CD8-positive, alpha-beta memory T cell (primary cell): ENCODE measurements at regions not wholly inside any gene's neighbourhood (a gene's known extent, or its start where the extent isn't known, plus 50 kb on each side); places are given as distances from the start of the nearest gene placed in this dataset.

ENCODE experiments used
- CTCF ChIA-PET: fragments of 350-600 bp; sonication (Branson Sonifier 250); formaldehyde crosslinking; loops from one replicate; lab custom pipeline; 2021; ENCODE audit warnings: antibody characterized with exemption; lab: Charles Lee
- POLR2A ChIA-PET: fragments of 350-600 bp; sonication (Branson Sonifier 250); formaldehyde crosslinking; loops from one replicate; lab custom pipeline; 2021; ENCODE audit warnings: antibody characterized with exemption; lab: Charles Lee
- DNase-seq, 5 donors: peaks; one replicate each; pipeline versions ENCODE4 v3.0.0 to v3.0.0-alpha.2; 2020 to 2022; ENCODE audit warnings: mixed read lengths in 1 of 5
- H3K27ac ChIP-seq: one replicate; pipeline ENCODE4 v1.7.0; 2013; ENCODE audit warnings: low read depth, mild to moderate bottlenecking, low read length, moderate library complexity
- H3K27me3 ChIP-seq: 2 replicates; pipeline ENCODE4 v1.7.0; 2013; ENCODE audit warnings: low read length, mild to moderate bottlenecking; ENCODE audit not compliant: insufficient read depth, poor library complexity, severe bottlenecking
- H3K36me3 ChIP-seq: 2 replicates; pipeline ENCODE4 v1.7.0; 2013; ENCODE audit warnings: mild to moderate bottlenecking, low read length, moderate library complexity; ENCODE audit not compliant: insufficient read depth
- H3K4me1 ChIP-seq: 2 replicates; pipeline ENCODE4 v1.7.0; 2013; ENCODE audit warnings: mild to moderate bottlenecking, low read length, moderate library complexity; ENCODE audit not compliant: insufficient read depth
- H3K4me3 ChIP-seq: 2 replicates; pipeline ENCODE4 v1.7.0; 2013; ENCODE audit warnings: mild to moderate bottlenecking, low read length
- H3K9me3 ChIP-seq: 2 replicates; pipeline ENCODE4 v1.7.0; 2013; ENCODE audit warnings: mild to moderate bottlenecking, low read length
- H3K27ac Mint-ChIP-seq, 8 donors: one replicate each; pipeline ENCODE4 v1.8.0; 2020 to 2021; ENCODE audit warnings: mixed read lengths in 8 of 8, mild to moderate bottlenecking in 6 of 8, inconsistent platforms in 3 of 8, moderate library complexity in 3 of 8
- H3K27me3 Mint-ChIP-seq, 2 donors: one replicate each; pipeline ENCODE4 v1.8.0; 2020 to 2021; ENCODE audit warnings: mixed read lengths in 2 of 2, mild to moderate bottlenecking in 1 of 2, moderate library complexity in 1 of 2
- H3K36me3 Mint-ChIP-seq, 3 donors: one replicate each; pipeline ENCODE4 v1.8.0; 2020 to 2021; ENCODE audit warnings: mixed read lengths in 3 of 3, inconsistent platforms in 1 of 3, mild to moderate bottlenecking in 1 of 3
- H3K4me1 Mint-ChIP-seq, 3 donors: one replicate each; pipeline ENCODE4 v1.8.0; 2020 to 2021; ENCODE audit warnings: mixed read lengths in 3 of 3, inconsistent platforms in 1 of 3, mild to moderate bottlenecking in 1 of 3
- H3K4me3 Mint-ChIP-seq, 7 donors: one replicate each; pipeline ENCODE4 v1.8.0; 2020 to 2021; ENCODE audit warnings: mixed read lengths in 7 of 7, mild to moderate bottlenecking in 6 of 7, moderate library complexity in 4 of 7, inconsistent platforms in 2 of 7
- H3K9me3 Mint-ChIP-seq, 5 donors: one replicate each; pipeline ENCODE4 v1.8.0; 2020 to 2022; ENCODE audit warnings: mixed read lengths in 5 of 5, mild to moderate bottlenecking in 3 of 5, moderate library complexity in 2 of 5, inconsistent platforms in 1 of 5

DNA sequence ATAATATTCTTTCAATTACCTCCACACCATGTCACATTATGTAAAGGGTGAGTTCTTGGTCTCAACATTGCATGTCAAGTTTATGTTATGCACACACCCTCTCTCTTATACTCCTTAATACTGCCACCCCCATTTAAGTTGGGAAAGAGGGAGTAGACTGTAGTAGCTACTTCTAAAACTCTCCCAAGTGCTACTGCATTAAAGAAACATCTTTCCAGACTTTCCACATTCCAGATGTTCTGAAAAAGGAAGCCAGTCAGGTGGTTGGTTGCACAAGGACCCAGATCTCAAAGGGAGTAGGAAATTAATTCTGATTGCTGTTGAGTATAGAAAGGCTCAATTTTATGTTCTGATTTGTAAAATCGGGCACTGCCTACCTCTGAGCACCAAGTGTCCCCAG is 419.5 kb downstream of the CD83 start:
- Histone ChIP-seq H3K4me1 (no peaks in the 10 kb centered on the region), H3K27me3 (no peaks in the 10 kb centered on the region), H3K27ac (no peak overlapping the region), H3K9me3 (no peaks in the 10 kb centered on the region), H3K36me3 (no peaks in the 10 kb centered on the region), H3K4me3 (no peak overlapping the region)
- no peak for DNase-seq
- no peaks in the 10 kb centered on the region for H3K9me3 Mint-ChIP-seq
- POLR2A ChIA-PET = no interaction called here
- no peak overlapping the region for H3K4me3 Mint-ChIP-seq
- H3K27ac Mint-ChIP-seq = no peak overlapping the region
- H3K27me3 Mint-ChIP-seq = peaks cover 0 to 3% of the 10 kb centered on the region in 2 donors
- CTCF ChIA-PET = no interaction called here
- no peaks in the 10 kb centered on the region for H3K36me3 Mint-ChIP-seq
- peaks cover 3 to 5% (median 4%) of the 10 kb centered on the region in 3 donors for H3K4me1 Mint-ChIP-seq

DNA sequence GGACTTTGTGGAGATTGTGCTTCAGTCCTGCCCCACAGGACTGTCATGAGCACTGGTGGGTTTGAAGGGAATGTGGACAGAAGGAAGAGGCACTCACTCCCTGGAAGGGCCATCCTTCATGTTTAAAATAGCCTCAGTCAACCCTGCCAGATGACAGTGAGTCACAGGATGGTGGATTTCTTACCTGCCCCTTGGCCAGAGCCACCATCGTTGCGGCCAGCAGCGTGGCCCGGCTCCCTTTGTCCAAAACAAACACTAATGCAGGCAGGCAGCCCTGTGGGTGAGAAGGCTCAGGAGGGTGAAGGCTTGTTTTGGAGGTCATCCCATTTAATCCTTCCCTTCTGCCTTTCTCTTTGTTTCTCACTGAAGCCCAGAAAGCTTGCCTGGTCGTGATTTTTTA is 422.7 kb downstream of the CD83 start:
- Mint-ChIP-seq H3K4me1 (peaks cover 6 to 10% (median 7%) of the 10 kb centered on the region in 3 donors), H3K27me3 (peaks cover 0 to 3% of the 10 kb centered on the region in 2 donors), H3K9me3 (no peaks in the 10 kb centered on the region), H3K4me3 (no peak overlapping the region), H3K27ac (no peak overlapping the region), H3K36me3 (no peaks in the 10 kb centered on the region)
- H3K4me3 ChIP-seq = no peak overlapping the region
- no peaks in the 10 kb centered on the region for H3K36me3 ChIP-seq
- no peaks in the 10 kb centered on the region for H3K9me3 ChIP-seq
- CTCF ChIA-PET = no interaction called here
- H3K27me3 ChIP-seq = no peaks in the 10 kb centered on the region
- H3K27ac ChIP-seq = no peak overlapping the region
- H3K4me1 ChIP-seq = no peaks in the 10 kb centered on the region
- DNase-seq = no peak
- POLR2A ChIA-PET = no interaction called here

DNA sequence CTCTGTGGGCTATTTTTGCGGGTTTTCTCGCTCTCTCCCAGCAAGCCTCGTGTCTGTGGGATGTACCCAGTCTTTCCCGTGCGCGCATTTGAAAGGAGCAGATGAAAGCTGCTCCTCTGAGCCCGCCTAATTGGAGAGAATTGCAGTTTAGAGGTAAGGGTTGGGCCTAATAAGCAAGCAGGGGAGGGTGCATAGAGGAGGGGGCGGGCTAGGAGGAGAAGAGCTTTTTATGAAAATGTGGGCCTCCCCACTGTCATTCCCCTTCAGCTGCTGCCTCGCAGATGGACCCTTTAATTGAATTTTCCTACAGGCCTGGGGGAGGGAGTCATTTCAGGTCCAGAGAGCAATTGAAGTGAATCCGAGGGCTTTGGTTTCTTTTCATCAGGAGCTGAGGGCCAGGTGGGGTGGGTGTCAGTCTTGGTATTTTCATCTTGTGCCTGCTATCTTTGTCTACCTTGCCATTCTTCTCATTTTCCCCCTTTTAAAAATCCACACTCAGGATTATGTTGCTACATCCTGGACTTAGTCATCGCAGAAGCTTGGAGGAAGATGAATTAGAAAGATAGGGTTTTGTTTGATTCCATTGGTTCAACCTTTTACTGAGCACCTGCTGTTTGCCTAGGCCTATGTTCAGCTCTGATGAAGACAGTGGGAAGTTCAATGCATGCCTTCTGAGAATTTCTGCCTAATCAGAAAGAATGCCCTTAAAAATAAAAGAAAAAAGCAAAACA is 423.4 kb downstream of the CD83 start:
- no peak overlapping the region for H3K4me3 Mint-ChIP-seq
- H3K9me3 Mint-ChIP-seq = no peaks in the 10 kb centered on the region
- ChIA-PET POLR2A (no interaction called here), CTCF (no interaction called here)
- H3K4me1 Mint-ChIP-seq = peaks cover 6 to 10% (median 7%) of the 10 kb centered on the region in 3 donors
- no peaks in the 10 kb centered on the region for H3K27me3 ChIP-seq
- H3K36me3 ChIP-seq = no peaks in the 10 kb centered on the region
- H3K9me3 ChIP-seq = no peaks in the 10 kb centered on the region
- H3K4me1 ChIP-seq = no peaks in the 10 kb centered on the region
- H3K27ac Mint-ChIP-seq = peak overlapping the region in 1 of 8 donors; percentile 26
- peaks cover 0 to 3% of the 10 kb centered on the region in 2 donors for H3K27me3 Mint-ChIP-seq
- H3K27ac ChIP-seq = no peak overlapping the region
- no peaks in the 10 kb centered on the region for H3K36me3 Mint-ChIP-seq
- DNase-seq = no peak
- H3K4me3 ChIP-seq = no peak overlapping the region

GRCh38 chr6:14542670-14543366 is 425.2 kb downstream of the CD83 start:
- Histone ChIP-seq H3K4me1 (no peaks in the 10 kb centered on the region), H3K36me3 (no peaks in the 10 kb centered on the region), H3K9me3 (no peaks in the 10 kb centered on the region), H3K27me3 (no peaks in the 10 kb centered on the region), H3K27ac (no peak overlapping the region), H3K4me3 (no peak overlapping the region)
- DNase-seq = no peak
- Mint-ChIP-seq H3K27me3 (peaks cover under 1 to 7% of the 10 kb centered on the region in 2 donors), H3K27ac (no peak overlapping the region), H3K4me1 (peaks cover 6 to 10% (median 7%) of the 10 kb centered on the region in 3 donors), H3K9me3 (no peaks in the 10 kb centered on the region), H3K4me3 (no peak overlapping the region), H3K36me3 (no peaks in the 10 kb centered on the region)
- ChIA-PET POLR2A (no interaction called here), CTCF (no interaction called here)

- Mint-ChIP-seq H3K4me1 (peaks cover 6 to 10% (median 7%) of the 10 kb centered on the region in 3 donors), H3K27me3 (peaks cover 0 to 7% of the 10 kb centered on the region in 2 donors), H3K4me3 (no peak overlapping the region), H3K27ac (no peak overlapping the region), H3K36me3 (no peaks in the 10 kb centered on the region), H3K9me3 (no peaks in the 10 kb centered on the region)
- H3K27me3 ChIP-seq = no peaks in the 10 kb centered on the region
- POLR2A ChIA-PET = no interaction called here
- DNase-seq = no peak
- CTCF ChIA-PET = no interaction called here
- H3K4me1 ChIP-seq = no peaks in the 10 kb centered on the region
- H3K4me3 ChIP-seq = no peak overlapping the region
- H3K9me3 ChIP-seq = no peaks in the 10 kb centered on the region
- H3K36me3 ChIP-seq = no peaks in the 10 kb centered on the region
- H3K27ac ChIP-seq = no peak overlapping the region
These were observed 426.5 kb downstream of the CD83 start for GRCh38 chr6:14543971-14544585.

- CTCF ChIA-PET = no interaction called here
- no peaks in the 10 kb centered on the region for H3K27me3 ChIP-seq
- H3K27me3 Mint-ChIP-seq = peaks cover 0 to 7% of the 10 kb centered on the region in 2 donors
- no peak for DNase-seq
- no peaks in the 10 kb centered on the region for H3K4me1 ChIP-seq
- POLR2A ChIA-PET = no interaction called here
- H3K4me1 Mint-ChIP-seq = peaks cover 6 to 10% (median 7%) of the 10 kb centered on the region in 3 donors
- H3K4me3 ChIP-seq = no peak overlapping the region
- H3K9me3 Mint-ChIP-seq = no peaks in the 10 kb centered on the region
- no peak overlapping the region for H3K4me3 Mint-ChIP-seq
- H3K27ac Mint-ChIP-seq = no peak overlapping the region
- H3K36me3 ChIP-seq = no peaks in the 10 kb centered on the region
- no peak overlapping the region for H3K27ac ChIP-seq
- H3K36me3 Mint-ChIP-seq = no peaks in the 10 kb centered on the region
- no peaks in the 10 kb centered on the region for H3K9me3 ChIP-seq
These were observed 427.1 kb downstream of the CD83 start for GRCh38 chr6:14544666-14545065.

DNA sequence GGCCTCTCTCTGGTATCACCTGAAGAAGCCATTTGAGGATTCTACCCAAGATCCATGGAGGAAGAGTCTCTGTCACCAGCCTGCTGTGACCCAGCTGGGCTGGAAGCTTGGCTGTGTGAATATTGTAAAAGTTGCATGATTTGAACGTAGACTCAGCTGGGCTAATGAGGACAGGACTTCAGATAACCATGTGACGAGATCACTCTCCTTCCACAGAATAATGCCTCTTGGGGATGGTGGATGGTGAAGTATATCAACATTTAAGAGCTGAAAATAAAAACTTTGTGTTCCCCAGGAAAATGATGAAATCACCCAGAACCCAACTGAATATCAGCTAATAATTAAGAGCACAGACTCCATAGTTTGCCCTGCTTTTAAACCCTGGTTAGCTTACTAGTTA is 427.9 kb downstream of the CD83 start:
- H3K27ac ChIP-seq = no peak overlapping the region
- Mint-ChIP-seq H3K36me3 (no peaks in the 10 kb centered on the region), H3K4me1 (peaks cover 6 to 10% (median 7%) of the 10 kb centered on the region in 3 donors), H3K27me3 (peaks cover 0 to 7% of the 10 kb centered on the region in 2 donors), H3K27ac (peak overlapping the region in 1 of 8 donors; percentile 47), H3K4me3 (no peak overlapping the region), H3K9me3 (no peaks in the 10 kb centered on the region)
- no peaks in the 10 kb centered on the region for H3K27me3 ChIP-seq
- no peak for DNase-seq
- CTCF ChIA-PET = no interaction called here
- H3K4me1 ChIP-seq = no peaks in the 10 kb centered on the region
- no peaks in the 10 kb centered on the region for H3K36me3 ChIP-seq
- no peak overlapping the region for H3K4me3 ChIP-seq
- POLR2A ChIA-PET = no interaction called here
- no peaks in the 10 kb centered on the region for H3K9me3 ChIP-seq

GRCh38 chr6:14546036-14546435 is 428.5 kb downstream of the CD83 start:
- DNase-seq = no peak
- Histone ChIP-seq H3K9me3 (no peaks in the 10 kb centered on the region), H3K4me1 (no peaks in the 10 kb centered on the region), H3K36me3 (no peaks in the 10 kb centered on the region), H3K4me3 (no peak overlapping the region), H3K27ac (no peak overlapping the region), H3K27me3 (no peaks in the 10 kb centered on the region)
- Mint-ChIP-seq H3K27ac (peak overlapping the region in 1 of 8 donors; percentile 64), H3K27me3 (peaks cover 0 to 7% of the 10 kb centered on the region in 2 donors), H3K9me3 (no peaks in the 10 kb centered on the region), H3K36me3 (no peaks in the 10 kb centered on the region), H3K4me3 (no peak overlapping the region), H3K4me1 (peaks cover 6 to 10% (median 7%) of the 10 kb centered on the region in 3 donors)
- ChIA-PET CTCF (no interaction called here), POLR2A (no interaction called here)
